Erythroblast (primary cell): ENCODE measurements at regions not wholly inside any gene's neighbourhood (a gene's known extent, or its start where the extent isn't known, plus 50 kb on each side); places are given as distances from the start of the nearest gene placed in this dataset.

Source experiments
- GATA1 ChIP-seq: IDR thresholded peaks from 2 replicates; pipeline ENCODE4 v1.6.1; 2011; ENCODE audit warnings: low read depth, mild to moderate bottlenecking, control low read depth, low read length, moderate library complexity
- POLR2A ChIP-seq: IDR thresholded peaks from 2 replicates; pipeline ENCODE4 v1.6.1; 2011; ENCODE audit warnings: mild to moderate bottlenecking, low read length

- TF ChIP-seq POLR2A (no peak), GATA1 (no peak)
Observed at GRCh38 chr10:3497581-3497980, 287.4 kb downstream of the KLF6 start.
